ENCODE measurements at regions not wholly inside any gene's neighbourhood (a gene's known extent, or its start where the extent isn't known, plus 50 kb on each side); places are given as distances from the start of the nearest gene placed in this dataset.
A peak's percentile ranks its signal among the peaks of the same experiment; 100 is the strongest.
"Not testable (repeated sequence)": the region's sequence is repeated elsewhere in the genome, so short reads cannot be mapped to it uniquely, and the experiment has no call there.

DNA sequence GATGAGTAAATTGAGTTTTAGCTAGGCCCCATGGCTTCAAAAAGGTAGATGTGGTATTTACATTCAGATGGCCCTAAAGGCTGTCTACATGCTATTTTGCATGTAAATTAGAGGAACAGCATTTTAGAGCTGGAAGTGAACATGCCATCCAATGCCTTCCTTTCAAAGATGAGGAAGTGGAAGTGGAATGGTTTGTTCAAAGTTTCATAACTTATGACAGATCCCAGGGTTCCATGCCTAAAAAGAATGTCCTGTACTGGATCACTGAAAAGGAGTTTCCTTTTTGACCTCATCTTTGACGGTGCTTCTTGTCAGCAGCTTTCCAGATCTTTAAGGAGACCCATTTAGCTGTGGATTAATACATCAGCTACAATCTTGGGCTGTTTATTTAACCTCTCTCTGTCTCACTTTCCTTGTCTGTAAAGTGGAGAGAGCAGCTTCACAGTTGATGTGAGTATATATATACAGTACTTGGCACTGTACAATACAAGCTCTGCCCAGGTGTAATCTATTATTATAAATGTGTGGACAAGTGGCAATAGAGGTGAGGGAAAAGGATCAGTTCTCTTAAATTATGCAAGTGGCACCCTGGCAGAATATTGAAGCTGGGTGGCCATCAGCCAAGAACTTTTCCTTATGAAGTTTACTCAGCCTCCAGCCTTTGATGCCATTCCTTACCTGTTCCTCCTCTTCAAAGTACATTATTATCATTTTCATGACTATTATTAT lies 68.7 kb upstream of the GOLGA8B start:
- DNase-seq (ENCODE audit: low spot score), result no peak

DNA sequence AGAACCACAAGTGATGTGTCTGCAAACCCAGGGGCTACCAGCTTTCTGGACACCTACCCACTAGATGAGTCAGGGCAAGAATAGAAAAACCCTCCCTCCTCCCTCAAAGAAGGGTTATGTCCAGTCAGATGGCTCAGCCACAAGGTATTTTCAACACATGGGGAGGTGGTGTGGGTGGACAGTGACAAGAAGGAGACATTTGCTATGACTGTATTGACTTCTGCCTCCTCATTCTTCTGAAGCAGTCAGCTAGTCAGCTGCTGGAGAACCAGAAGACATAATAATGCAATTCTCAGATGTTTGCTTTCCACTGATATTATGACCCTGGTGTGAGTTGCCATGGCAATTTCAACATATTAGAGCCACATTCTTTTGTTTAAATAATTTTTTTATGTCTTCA lies 66.7 kb upstream of the GOLGA8B start:
- no peak for DNase-seq (ENCODE audit: low spot score)

DNA sequence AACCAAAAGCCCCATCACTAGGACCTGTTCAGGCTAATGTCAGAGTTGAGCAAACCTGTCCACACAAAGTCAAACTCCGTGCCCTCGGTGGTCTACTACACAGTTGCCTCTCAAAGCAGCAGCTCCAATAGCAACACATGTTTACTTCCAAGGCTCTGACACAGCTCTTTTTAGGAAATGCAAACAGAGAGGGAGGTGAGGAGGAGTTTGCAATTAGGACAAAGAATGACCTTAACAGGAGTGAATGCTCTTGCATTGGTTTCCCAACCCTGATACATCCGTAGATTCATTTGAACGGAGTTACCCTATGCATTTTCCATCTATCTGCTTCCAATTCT lies 64.8 kb upstream of the GOLGA8B start:
- no peak for DNase-seq (ENCODE audit: low spot score)

DNA sequence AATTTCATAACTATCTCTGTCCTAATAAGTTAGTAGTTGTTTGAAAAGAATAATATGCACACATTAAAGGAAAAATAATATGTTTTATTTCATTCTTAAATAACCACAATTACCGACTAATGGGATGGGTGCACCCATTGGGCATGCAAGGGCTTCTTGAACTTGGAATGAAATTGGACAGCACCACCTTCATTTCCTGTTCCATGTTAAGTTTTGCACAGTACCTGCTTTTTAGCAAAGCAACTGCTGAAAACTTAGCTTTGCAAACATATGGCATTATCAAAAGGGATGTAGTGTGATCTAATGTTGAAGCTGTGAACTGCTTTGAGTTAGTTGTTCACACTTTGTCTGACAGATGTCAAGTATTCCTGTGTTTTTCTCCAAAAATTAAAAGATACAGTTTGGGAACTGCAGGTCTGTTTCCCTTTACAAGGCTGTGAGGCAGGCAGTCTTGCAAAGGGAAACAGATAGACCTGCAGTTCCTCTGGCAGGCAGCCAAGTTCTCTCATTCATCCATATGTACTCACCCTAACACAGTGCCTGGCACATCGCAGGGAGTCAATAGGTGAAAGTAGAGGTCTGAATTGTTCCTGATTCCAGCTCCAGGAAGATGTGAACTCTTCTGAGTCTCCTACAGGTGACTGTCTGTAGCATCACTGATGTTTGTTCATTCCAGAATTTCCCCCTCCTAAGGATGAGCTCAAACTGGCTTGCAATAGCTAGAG lies 64.3 kb upstream of the GOLGA8B start:
- DNase-seq (ENCODE audit: low spot score), result peak; percentile 5

DNA sequence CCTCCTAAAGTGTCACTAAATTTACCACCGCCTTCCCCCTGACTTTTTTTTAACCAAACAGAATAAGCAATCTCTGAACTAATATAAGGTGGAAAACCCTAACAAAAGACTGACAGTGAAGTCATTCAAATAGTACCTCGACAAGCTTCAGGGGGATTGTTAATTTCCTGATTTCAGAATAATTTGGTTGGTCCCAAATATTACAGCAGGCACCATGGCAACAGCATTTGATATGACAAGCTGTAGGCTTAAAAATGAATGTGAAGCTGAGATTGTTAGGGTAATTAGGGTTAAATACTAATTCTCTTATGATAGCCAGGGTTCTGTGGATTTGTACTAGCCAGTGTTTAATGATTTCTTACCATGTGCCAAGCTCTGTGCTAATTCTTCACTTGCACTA lies 63.5 kb upstream of the GOLGA8B start:
- no peak for DNase-seq (ENCODE audit: low spot score)

DNA sequence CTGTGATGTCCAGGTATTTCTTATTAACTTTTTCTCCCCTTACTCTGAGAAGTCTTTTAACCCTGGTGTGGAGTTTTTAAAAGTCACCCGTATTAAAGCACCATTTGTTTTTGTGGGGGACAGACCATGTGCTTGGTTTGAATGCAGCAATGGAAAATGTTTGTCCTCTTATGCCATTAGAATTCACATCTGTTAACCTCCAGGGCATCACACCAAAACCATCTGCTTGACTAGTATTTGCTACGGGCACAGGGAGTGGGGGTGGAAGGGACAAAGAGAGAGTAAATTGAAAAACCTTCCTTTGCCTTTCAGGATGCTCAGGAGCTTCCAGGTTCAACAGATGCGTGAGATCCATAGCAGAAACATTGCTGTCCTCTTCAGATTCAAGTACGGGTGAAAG lies 61.4 kb upstream of the GOLGA8B start:
- DNase-seq (ENCODE audit: low spot score), result no peak

DNA sequence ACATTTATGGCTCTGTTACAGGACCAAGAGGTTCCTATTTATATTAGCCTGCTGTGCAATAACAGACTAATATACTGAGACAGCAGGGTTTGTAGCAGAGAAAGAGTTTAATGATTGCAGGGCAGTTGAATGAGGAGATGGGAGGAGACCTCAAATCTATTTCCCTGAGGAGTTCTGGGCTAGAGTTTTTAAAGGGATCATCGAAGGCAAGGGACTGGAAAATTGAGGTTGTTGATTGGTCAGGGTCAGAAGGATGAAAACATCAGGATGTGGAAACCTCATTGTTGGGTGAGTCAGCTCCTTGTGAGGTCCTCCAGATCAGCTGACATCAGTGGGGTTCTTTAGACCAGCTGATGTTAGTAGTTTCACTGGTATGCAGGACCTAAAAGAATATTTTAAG lies 60.6 kb upstream of the GOLGA8B start:
- no peak for DNase-seq (ENCODE audit: low spot score)

DNA sequence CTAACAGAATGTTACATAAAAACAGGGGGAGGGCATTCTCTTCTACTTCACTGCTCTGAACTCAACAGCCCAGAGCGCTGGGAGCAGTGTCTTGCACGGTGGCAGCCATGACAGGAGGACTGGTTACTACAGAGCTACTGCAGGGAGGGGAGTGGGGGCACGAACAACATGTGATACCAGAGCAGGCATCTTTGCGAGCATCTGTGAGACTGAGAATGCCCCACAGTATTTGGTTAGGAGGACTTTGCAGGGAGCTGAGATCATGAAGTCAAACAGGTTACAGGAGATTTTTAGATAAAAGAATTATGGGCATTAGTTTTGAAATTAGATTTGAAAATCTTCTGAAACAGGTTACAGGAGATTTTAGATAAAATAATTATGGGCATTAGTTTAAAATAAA lies 58.8 kb upstream of the GOLGA8B start:
- no peak for DNase-seq (ENCODE audit: low spot score)

DNA sequence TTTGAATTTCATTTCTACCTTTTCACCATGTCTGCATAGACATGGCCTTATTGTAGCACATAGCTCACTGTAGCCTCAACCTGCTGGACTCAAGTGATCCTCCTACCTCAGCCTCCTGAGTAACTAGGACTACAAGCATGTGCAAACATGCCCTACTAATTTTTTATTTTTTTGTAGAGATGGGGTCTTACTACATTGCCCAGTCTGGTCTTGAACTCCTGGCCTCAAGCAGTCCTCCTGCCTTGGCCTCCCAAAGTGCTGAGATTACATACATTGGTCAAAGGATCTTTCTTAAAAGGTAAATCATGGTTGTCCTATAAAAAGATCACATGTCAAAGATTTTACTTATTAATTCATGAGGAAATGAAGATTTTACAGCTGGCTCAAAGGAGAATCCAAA lies 57.2 kb upstream of the GOLGA8B start:
- no peak for DNase-seq (ENCODE audit: low spot score)

DNA sequence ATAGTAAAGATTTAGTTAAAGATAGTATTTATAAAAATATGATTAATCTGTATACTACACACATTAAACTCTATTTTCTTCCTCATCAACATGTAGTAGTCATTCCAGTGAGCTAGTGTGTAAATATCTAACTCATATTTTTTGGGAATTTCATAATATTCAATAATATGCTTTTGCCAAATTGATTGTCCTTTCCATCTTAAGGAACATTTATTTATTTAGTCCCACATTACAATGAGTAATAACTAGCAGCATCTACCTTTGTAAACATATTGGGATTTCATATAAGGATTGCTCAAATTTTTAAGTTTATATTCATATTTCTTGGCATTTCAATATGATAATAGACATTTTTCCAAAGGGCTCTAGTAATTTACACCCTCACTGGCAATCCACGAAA lies 53.9 kb upstream of the GOLGA8B start:
- DNase-seq (ENCODE audit: low spot score), result no peak

DNA sequence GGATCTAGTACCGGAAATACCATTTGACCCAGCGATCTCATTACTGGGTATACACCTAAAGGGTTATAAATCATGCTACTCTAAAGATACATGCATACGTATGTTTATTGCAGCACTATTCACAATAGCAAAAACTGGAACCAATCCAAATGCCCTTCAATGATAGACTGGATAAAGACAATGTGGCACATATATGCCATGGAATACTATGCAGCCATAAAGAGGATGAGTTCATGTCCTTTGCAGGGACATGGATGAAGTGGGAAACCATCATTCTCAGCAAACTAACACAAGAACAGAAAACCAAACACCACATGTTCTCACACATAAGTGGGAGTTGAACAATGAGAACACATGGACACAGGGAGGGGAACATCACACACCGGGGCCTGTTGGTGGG lies 50.2 kb upstream of the GOLGA8B start:
- DNase-seq (ENCODE audit: low spot score), result not testable (repeated sequence)

Data from Ammon's horn (tissue), 1 donor.